Dedifferentiated amniotic fluid mesenchymal stem cell (primary cell): ENCODE measurements at regions not wholly inside any gene's neighbourhood (a gene's known extent, or its start where the extent isn't known, plus 50 kb on each side); places are given as distances from the start of the nearest gene placed in this dataset.

Experiments
- DNase-seq: peaks from one replicate; pipeline ENCODE4 v3.0.0-alpha.2; 2016; ENCODE audit errors: extremely low spot score

DNA sequence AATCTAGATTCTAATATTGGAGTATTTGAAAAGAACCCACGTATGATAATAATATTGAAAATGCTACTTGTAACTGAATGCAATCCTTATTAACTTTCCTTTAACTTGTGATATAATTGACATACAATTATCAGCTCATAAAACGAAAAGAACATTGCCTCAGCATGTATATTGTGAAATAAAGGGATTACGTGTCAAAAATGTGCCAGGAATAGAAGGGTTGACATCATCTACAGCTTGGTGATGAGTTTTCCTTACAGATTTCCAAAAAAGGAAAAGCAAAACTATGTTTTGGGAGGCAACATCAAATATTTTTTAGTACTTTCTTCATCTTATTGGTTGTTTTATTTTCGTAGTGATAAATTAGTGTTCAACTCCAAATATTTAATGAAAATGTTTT is 266.0 kb upstream of the PTGER4 start:
- no peak for DNase-seq

DNA sequence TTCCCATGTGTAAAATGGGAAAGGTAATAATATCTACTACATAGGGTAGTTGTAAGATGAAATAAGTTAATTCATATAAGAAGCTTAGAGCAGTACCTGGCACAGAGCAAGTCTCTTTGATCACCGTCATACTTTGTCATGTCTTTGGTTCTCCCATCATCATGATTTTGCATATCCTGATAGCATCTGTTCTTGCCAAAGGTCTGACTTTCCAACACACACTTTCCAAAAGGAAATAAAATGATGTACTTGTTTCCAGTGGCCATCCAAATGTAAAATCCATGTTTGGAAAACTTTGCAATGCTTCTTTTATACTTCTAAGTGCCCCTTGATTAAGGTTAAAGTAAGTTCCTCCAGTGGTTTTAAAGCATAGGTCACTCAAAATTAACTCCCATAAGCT is 266.9 kb upstream of the PTGER4 start:
- DNase-seq, result no peak

DNA sequence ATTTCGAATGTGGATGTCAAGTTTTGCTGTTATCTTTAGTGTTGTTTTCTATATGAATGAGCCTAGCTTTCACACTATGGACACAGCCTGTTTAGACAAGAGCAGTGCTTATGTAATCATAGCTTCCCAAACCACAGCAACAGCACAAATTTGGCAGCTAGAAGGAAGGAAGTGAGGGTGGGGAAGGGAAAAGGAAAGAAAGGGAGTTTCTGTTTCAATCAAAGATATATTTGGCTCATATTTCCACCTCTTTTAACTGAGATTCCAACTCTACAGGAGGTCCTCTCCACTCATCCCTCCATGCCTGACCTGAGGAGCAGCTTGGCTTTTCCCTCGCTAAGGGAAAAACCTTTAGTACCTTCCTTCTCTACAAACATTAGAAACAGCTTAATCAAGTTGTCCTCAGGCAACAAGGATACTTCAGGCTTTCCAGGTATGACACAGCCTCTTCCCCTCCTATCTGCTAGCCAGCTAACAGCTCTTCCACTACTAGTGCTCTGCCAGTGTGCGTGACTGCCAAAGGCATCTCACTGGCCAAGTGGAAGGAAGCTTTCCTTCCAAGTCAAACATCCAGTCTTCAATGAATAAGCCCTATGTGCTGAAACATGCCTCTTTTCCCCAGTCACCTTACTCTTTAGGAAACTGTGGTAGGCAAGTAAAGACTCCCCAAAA is 268.6 kb upstream of the PTGER4 start:
- no peak for DNase-seq

DNA sequence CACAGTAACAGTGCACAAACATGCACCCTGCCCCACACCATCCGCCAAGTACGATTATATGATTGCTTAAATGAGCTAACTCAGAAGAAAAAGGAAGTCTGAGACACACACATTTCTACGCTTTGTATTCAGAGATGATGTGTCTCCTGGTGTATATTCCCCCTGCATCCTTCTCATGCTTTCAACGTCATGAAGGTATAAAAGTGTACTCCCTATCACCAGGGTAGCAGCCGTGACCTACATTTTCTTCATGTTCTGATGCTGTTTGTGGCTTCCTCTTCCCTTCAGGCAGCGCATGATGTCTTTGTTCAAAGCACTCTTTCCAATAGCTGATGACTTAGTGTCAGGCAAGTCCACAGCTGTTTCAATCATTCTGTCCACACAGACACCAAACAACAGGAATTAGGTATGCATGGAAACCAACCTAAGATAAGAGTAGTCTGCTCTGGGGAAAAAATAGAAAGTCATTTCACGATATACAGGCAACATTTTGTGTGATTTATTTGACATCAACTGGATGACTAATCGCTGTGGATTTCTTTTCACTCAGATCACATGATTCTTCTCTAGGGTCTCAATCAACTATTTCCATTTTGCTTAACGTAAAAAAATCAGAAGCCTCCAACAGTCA is 269.4 kb upstream of the PTGER4 start:
- DNase-seq, result no peak

DNA sequence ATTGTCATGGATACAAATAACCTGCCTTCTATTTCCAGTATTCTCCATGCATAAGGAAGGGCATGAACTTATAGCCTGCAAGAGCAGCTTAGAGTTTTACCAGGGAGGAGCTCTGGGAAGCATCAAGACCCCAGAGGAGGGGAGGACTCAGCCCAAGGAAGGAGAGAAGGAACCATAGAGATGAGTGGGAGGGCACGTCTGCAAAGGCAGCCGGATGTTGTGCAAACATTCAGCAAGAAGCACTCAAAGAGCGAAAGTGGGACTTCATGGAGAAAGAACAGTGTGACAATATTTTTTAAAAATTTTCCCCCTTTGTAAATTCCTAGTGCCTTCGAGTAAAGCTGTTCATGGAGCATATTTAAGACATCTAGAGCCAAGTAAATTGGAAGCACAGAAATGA is 270.1 kb upstream of the PTGER4 start:
- DNase-seq, result no peak

DNA sequence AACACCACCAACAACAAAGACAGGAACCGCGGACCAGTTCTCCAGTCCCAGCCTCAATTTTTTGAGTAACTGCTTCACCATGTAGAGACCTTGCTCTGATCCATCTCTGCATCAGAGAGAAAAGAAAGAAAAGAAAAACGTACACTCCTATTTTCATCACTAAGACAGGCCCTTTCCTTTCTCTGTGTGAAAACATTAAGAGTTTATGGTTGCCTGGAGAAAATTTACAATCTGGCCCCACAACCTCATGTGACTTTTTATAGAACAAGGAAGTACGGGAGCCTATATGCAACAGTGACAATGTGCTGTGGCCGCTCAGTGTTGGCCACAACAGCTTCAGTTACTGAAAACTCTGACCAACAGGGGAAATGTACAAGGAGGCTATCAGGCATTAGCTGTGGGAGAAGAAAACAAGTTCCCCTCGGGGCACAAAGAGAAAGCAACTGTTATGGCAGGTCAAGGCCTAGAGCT is 272.9 kb upstream of the PTGER4 start:
- DNase-seq, result no peak

DNA sequence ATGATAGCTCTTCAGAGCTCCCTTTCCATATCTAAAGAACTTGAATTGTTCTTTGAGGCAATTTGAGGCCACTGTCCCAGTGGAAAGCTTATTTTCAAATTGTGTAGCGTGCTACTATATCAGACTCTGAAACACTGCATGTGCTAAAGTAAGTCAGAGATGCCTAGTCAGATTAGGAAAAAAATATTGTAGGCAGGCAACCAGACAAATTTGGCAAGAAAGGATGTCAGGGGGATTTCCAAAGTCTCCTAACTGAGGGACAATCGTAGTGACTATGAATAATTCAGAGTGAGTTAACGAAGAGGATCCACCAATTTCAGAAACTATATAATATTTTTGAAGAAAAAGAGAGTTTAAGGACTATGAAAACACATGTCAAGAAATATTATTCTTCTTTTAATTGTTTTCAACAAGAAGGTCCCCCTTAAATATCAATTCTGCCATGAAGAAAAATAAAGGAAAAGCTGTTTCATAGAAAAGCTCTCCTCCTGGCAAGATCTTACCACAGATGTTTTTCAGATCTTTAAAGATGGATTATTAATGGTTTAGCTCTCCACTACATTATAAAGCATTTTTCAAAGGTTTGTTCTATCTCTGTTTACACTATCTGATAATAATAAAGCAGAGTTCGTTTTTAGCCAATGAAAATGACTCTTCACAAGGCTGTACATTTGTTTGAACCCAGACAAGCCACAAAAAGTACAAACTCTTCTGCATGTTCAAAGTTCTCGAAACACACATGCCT is 273.5 kb upstream of the PTGER4 start:
- no peak for DNase-seq

DNA sequence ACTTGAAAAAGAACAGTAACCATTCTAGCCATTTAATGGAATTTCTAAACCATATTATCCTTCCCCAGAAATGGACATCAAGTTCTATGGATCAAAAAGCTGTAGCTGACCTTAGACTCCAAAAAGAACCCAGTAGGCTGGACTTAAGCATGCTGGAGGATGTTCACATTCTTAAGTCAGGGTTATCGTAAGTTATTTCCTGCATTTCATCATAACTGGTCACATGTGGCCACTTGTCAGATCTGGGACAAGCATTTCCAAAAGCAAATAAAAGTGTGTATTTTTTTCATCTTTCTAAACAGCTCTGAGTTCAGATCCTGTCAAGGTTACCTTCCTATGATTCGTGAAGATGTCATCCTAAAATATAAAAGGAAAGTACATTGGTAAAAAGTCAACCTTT is 274.5 kb upstream of the PTGER4 start:
- no peak for DNase-seq

DNA sequence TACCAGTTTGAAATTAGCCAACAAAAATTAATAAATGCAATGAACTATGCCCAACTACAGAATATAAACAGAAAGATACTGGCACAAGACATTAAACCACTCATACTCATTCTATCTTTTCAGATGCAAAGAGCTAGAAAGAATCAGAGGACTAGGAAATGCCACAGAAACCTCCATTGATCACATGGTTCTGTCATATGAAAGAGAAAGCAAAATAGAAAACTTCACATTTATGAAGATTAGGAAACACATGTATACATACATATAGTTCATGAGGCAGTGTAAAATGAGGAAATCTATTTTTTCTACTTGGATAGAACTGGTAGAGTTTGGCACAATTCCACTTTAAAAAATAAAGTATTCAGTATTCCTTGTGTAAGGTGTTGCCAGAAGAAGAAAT is 275.1 kb upstream of the PTGER4 start:
- DNase-seq, result no peak

DNA sequence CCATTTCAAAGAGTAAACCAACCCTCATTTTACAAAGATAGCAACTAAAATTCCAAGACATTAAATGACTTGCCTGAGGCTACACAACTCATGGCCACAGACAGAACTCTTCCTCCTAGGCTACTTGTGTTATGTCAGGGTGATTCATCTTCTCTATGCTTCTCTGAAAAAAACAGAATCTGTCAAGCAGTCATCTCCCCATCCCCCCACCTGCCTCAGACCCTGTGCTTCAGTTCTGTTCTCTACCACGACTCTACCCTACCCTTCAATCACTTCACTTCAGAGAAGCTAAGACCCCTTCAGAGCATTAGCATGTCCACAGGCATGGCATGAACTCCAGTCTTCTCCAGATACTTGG is 277.7 kb upstream of the PTGER4 start:
- DNase-seq, result peak; percentile 26

DNA sequence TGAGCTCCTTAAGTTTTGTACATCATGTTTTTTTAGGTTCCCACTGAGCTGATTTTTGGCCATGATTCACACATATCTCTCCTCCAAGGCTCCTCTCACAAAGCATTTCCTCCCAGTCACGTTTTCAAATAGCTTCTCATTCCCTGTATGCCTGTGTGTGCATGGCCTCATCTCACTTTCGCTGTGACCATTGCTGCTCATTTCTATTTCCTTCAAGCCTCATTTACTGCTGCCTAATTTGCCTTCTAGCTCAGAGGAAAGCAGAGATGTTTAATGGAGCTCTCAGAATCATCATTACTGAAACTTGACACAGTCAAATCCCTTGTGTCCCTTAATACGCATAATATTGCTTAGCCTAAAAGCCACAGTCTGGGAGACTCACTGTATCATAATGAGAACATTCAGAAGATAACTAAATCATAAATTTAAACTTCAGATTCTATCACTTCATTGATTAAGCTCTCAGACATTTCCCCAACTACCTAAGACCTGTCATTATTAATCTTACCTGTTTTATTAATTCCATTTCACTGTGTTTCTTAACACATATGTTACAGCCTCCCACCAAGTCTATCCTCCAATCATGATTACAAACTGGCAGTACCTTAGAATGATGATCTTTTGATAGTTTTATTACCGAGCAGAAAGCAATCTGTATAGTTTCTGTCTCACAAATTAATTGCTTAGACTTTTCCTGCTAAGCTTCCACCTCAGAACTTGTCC is 278.3 kb upstream of the PTGER4 start:
- no peak for DNase-seq

DNA sequence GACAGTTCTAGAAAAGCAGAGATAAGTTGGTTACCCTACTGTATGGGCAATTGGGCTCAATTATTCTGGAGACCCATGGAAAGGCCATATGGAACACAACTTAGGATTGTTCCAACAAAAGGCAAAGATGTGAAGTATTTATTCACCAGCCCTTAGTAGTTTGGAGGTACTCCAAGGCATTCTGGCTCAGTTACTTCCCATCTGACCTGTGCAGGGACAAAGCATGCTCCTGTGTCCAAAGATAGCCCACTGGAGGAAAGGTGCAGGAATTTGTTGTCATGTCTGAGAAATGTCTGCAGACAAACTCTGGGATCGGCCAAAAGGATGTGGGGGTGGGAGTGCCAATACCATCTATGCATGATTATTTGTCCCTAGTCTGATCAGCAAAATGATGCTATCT is 279.5 kb upstream of the PTGER4 start:
- DNase-seq, result no peak

DNA sequence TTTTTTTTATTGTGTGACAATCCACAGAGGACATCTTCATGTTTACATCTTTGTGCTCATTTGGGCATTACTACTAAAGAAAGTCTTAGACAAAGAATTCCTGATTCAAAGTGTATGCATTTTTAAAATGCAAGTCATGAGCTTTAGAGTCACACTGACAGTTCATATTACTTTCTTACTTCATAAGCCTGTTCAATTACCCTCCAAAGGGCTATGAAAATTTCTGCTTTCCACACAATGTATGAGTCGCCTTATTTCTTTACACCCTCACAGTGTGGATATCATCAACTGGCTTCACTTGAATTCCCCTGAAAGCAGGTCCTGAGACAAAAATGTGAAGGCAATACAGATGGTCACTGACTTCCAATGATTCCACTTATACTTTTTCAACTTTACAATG is 280.4 kb upstream of the PTGER4 start:
- DNase-seq, result peak; percentile 58

DNA sequence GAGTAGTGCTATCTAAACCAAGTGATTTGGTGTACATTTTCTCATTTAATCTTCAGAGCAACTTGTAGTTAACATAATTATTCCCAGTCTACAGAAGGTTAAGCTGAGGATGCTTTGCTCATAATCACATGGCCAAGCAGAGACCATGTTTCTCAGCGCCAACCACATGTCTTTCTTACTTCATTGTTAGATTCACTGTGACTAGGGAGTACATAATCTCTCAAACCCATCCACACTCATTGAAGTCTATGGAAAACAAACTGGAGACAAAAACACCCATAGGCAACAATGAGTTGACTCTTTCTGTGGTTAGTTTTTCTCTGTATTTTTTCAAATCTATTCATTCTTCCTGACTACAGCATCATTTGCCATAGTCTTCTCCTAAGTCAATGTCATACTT is 281.7 kb upstream of the PTGER4 start:
- no peak for DNase-seq

DNA sequence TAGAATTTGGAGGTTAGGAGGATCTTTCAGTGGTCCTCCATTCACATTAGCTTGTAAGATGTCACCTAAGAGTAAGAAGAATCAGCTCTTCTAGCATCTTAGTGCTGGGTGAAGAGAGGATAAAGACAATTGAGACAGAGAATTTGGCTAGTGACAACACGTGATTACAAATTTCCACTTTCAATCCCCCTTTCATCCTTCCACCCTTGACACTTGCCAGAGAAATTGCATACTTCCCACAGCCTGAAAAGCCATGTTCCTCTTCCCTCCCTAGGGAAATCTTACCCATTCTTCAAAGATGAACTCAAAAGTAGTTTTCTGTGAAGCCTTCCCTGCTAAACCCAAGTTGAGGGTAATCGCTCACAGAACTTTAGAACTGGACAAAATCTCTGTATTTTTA is 282.6 kb upstream of the PTGER4 start:
- DNase-seq, result no peak

DNA sequence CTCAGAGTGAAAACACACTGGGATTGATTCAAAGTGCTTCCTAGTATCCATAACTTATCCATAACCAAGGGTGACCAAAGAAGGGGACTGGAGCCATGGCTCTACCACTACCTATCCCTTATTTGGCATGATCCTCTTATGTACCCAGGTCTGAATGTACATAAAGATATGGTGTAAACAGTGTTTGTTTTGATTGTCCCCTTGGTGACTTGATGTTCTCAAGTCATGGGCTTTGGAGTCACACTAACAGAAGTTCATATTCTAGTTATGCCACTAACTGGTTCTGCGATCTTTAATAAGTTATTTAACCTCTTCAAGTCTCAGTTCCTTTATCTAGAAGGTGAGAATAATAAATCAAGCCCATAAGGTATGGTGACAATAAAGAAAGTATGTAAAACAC is 283.4 kb upstream of the PTGER4 start:
- DNase-seq, result no peak

DNA sequence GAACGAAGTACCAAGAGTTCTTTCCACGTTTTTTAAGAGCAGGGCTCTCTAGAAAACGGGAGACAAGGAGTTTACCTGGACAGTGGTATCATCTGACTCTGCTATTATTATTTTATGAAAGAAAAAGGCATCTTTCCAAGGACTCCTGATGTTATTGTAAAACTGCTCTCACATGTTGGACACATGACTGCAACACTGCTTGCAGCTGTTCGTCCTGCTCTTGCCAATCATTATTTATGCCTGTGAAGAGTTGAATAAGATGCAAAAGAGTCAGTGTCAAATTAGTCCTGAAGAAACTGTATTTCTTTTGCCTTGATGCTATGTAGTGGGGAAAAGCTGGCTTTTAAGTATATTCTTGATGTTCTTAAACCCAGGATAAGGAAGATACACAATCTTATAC is 284.5 kb upstream of the PTGER4 start:
- no peak for DNase-seq

DNA sequence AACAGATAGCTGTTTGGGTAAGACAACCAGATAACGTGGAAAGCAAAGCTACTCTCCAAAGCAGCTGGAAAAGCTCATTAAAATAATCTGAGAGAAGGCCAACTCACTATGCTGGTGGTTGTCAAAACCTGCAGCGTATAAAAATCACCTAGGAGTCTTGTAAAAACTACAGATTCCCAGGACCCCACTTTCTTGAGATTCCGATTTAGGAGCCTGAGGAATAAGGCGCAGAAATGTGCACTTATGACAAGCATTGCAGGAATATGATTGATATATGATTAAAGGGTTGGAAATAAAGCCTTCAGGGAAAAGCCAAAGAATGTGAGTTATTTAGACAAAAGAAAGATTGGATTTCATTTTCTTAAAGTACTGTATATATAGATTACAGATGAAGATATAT is 285.0 kb upstream of the PTGER4 start:
- DNase-seq, result no peak

DNA sequence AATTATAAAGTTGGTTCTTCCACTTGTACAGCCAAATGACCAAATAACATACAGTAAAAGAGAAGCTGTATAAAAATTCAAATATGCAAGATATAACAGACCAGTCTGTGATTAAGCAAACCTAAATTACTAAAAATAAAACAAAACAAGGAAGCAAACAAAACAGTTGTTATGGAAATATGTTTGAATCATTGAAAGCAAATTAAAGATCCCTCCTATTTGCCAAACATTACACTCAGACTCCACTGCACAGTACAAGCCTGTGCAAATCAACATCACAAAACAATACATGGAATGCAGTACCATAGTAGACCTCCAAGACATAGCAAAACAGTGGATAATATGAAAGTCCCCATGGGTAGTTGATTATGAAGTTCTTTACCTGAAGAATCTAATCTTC is 288.1 kb upstream of the PTGER4 start:
- no peak for DNase-seq

DNA sequence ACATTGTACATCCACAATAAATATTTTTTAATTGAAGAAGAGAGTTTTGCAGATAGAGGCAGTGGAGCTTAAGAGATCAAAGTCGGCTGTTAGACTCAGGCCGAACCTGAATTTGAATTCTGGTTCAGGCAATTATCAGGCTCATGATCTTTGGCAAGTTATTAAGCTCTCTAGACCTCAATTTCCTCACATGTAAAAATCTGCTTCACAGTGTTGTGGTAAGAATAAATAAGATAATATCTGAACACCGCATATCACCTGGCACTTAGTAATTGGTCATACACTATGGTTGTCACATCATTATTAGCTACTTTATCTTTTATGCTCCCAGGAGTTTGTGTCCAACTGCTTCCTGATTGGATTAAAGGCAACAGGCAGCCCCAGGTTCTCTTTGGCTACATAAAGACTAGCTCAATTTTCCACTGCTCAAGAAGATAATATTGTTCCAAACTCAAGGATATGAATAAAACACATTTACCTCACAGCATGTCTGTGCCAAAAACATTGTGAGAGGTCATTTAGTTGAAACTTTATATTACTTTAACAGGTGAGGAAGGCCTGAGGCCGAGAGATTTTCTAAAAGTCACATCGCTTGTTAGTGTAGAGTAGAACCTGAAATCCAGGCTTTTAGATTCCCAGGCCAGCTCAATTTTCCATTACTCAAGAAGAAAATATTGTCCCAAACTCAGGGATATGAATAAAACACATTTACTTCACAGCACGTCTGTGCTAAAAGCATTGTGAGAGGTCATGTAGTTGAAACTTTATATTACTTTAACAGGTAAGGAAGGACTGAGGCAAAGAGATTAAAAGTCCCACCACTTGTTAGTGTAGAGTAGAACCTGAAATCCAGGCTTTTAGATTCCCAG is 289.2 kb upstream of the PTGER4 start:
- DNase-seq, result no peak

DNA sequence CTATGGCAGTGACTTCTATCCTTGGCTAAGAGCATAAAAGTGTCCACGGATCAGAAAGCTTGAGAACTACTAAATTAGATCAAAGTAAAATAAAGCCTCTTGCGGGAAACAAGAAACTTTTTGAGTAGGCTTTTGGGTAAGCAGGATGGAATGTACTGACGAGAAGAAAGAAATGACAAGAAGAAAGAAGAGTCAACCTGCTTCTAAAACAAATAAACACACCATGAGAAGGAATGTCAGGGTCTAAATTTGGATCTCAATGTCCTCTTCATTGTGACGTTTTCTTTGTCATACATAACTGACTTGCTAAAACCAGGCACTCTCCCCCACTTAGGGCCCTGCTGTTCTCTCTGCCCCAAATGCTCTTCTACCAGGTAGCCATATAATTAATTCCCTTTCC is 290.1 kb upstream of the PTGER4 start:
- no peak for DNase-seq

DNA sequence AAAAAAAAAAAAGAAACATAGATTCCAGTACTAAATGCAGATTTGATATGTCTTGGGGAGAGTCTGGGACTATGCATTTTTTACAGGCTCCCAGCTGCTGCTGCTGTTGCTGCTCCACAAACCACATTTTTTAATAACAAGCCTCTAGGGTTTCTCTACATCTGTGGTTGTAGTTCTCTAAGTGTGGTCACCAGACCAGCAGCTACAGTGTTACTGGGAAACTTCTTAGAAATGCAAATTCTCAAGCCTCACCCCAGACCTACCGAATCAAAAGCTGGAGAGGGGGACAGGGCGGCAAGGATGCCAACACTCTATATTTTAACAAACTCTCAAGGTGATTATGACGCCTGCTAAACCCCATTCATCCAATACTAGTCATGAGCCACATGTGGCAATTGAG is 293.4 kb upstream of the PTGER4 start:
- DNase-seq, result no peak
